RWPE1 (cell line): ENCODE measurements at regions not wholly inside any gene's neighbourhood (a gene's known extent, or its start where the extent isn't known, plus 50 kb on each side); places are given as distances from the start of the nearest gene placed in this dataset.

Experiments
- CTCF ChIA-PET: fragments of 350-600 bp; sonication (Branson Sonifier 250); formaldehyde crosslinking; extraction: SDS; loops from one replicate; lab custom pipeline; 2021; lab: Yijun Ruan, JAX
- POLR2A ChIA-PET: fragments of 400-600 bp; formaldehyde crosslinking; extraction: SDS; loops from one replicate; lab custom pipeline; 2020; ENCODE audit warnings: antibody characterized with exemption; ENCODE audit not compliant: low non-redundant PET; lab: Yijun Ruan, JAX
- DNase-seq: peaks from one replicate; pipeline ENCODE4 v3.0.0; 2012; ENCODE audit warnings: low spot score
- H3K27ac ChIP-seq: fragments of 450-650 bp; 2 replicates; pipeline ENCODE4 v1.5.1; 2017
- CTCF ChIP-seq: fragments of 450-650 bp; conservative IDR thresholded peaks from 2 replicates; pipeline ENCODE4 v1.5.1; 2017; ENCODE audit warnings: low read depth, mild to moderate bottlenecking

- DNase-seq, result no peak
- H3K27ac ChIP-seq, result no peak overlapping the region
- CTCF ChIA-PET, result interaction anchor here (0.6 kb wide), 1 partner anchor 16 kb away, joined by 4 read pairs; no protein-coding TSS in a partner anchor
- POLR2A ChIA-PET, result no interaction called here
- TF ChIP-seq CTCF, result no peak
Measured at GRCh38 chr16:50909831-50910735, 168.2 kb downstream of the CYLD start.

- no peak for TF ChIP-seq CTCF
- ChIA-PET POLR2A (no interaction called here), CTCF (interaction anchor here (0.6 kb wide), 1 partner anchor 12 kb away, joined by 3 read pairs; no protein-coding TSS in a partner anchor)
- no peak overlapping the region for H3K27ac ChIP-seq
- DNase-seq, result no peak
Measured at GRCh38 chr16:50908468-50908867, 166.6 kb downstream of the CYLD start.

- ChIA-PET POLR2A (no interaction called here), CTCF (interaction anchor here (0.7 kb wide), 1 partner anchor 464 kb away, joined by 3 read pairs; no protein-coding TSS in a partner anchor)
- no peak for TF ChIP-seq CTCF
- DNase-seq, result no peak
- no peak overlapping the region for H3K27ac ChIP-seq
Measured at GRCh38 chr16:50906454-50906853, 164.6 kb downstream of the CYLD start.

- ChIA-PET POLR2A (no interaction called here), CTCF (interaction anchor here (1.3 kb wide), 1 partner anchor 237 kb away, joined by 3 read pairs; no protein-coding TSS in a partner anchor)
- DNase-seq, result no peak
- no peak overlapping the region for H3K27ac ChIP-seq
- TF ChIP-seq CTCF, result no peak
Measured at GRCh38 chr16:50902457-50902856, 160.6 kb downstream of the CYLD start.

GRCh38 chr16:50901062-50901461, 159.2 kb downstream of the CYLD start:
- no peak for TF ChIP-seq CTCF
- CTCF ChIA-PET, result no interaction called here
- POLR2A ChIA-PET, result no interaction called here
- H3K27ac ChIP-seq, result no peak overlapping the region
- DNase-seq, result no peak

GRCh38 chr16:50900391-50900942, 158.6 kb downstream of the CYLD start:
- TF ChIP-seq CTCF, result no peak
- CTCF ChIA-PET, result no interaction called here
- H3K27ac ChIP-seq, result no peak overlapping the region
- POLR2A ChIA-PET, result no interaction called here
- no peak for DNase-seq
